HepG2 (cell line): ENCODE measurements at regions not wholly inside any gene's neighbourhood (a gene's known extent, or its start where the extent isn't known, plus 50 kb on each side); places are given as distances from the start of the nearest gene placed in this dataset.

ENCODE experiments used
- BORCS8-MEF2B ChIP-seq: sonication (generic); formaldehyde crosslinking; IDR thresholded peaks from 2 replicates; pipeline ENCODE4 v1.8.0; 2022; ENCODE audit warnings: mild to moderate bottlenecking, missing genetic modification reagents
- CBX5 ChIP-seq: sonication (generic); formaldehyde crosslinking; IDR thresholded peaks from 2 replicates; pipeline ENCODE4 v1.4.0; 2020; ENCODE audit warnings: missing genetic modification reagents, borderline replicate concordance
- CENPX ChIP-seq: sonication (generic); formaldehyde crosslinking; IDR thresholded peaks from 2 replicates; pipeline ENCODE4 v1.9.0; 2021; ENCODE audit warnings: mild to moderate bottlenecking, missing genetic modification reagents, moderate library complexity
- FOXO4 ChIP-seq: sonication (generic); formaldehyde crosslinking; conservative IDR thresholded peaks from 2 replicates; pipeline ENCODE4 v1.8.1; 2023; ENCODE audit warnings: missing genetic modification reagents
- KLF13 ChIP-seq: sonication (generic); formaldehyde crosslinking; IDR thresholded peaks from 2 replicates; pipeline ENCODE4 v1.4.0; 2020; ENCODE audit warnings: mild to moderate bottlenecking, missing genetic modification reagents
- NRL ChIP-seq: sonication (generic); formaldehyde crosslinking; IDR thresholded peaks from 2 replicates; pipeline ENCODE4 v1.5.0; 2020; ENCODE audit warnings: missing genetic modification reagents, mild to moderate bottlenecking, moderate library complexity, borderline replicate concordance
- POGK ChIP-seq: sonication (generic); formaldehyde crosslinking; conservative IDR thresholded peaks from 2 replicates; pipeline ENCODE4 v1.8.0; 2022; ENCODE audit warnings: mild to moderate bottlenecking, moderate library complexity, missing genetic modification reagents
- POLR2A ChIP-seq, 2 experiments: IDR thresholded peaks; 2 replicates each; pipeline ENCODE4 v1.6.1; 2011; ENCODE audit warnings: low read depth in 2 of 2, low read length in 2 of 2, mild to moderate bottlenecking in 1 of 2, moderate library complexity in 1 of 2; ENCODE audit not compliant: insufficient read depth in 1 of 2
- RXRA ChIP-seq: sonication (generic); formaldehyde crosslinking; IDR thresholded peaks from 2 replicates; pipeline ENCODE4 v1.5.1; 2020; ENCODE audit warnings: missing genetic modification reagents
- RXRB ChIP-seq: IDR thresholded peaks from 2 replicates; pipeline ENCODE4 v1.6.1; 2016; ENCODE audit warnings: borderline replicate concordance, missing genetic modification reagents, missing compliant biosample characterization
- SNRNP70 ChIP-seq: fragments of 200-400 bp; formaldehyde crosslinking; IDR thresholded peaks from 2 replicates; pipeline ENCODE4 v1.6.1; 2017; ENCODE audit warnings: mild to moderate bottlenecking, low read depth, low read length, moderate library complexity
- ZBTB7B ChIP-seq: sonication (generic); formaldehyde crosslinking; IDR thresholded peaks from 2 replicates; pipeline ENCODE4 v1.4.0; 2020; ENCODE audit warnings: missing genetic modification reagents
- ZFAT ChIP-seq: sonication (generic); formaldehyde crosslinking; conservative IDR thresholded peaks from 2 replicates; pipeline ENCODE4 v1.8.1; 2023; ENCODE audit warnings: missing genetic modification reagents, inconsistent platforms
- ZKSCAN8 ChIP-seq: IDR thresholded peaks from 2 replicates; pipeline ENCODE4 v1.6.1; 2016; ENCODE audit warnings: borderline replicate concordance, missing genetic modification reagents, missing compliant biosample characterization
- ZNF234 ChIP-seq: sonication (generic); formaldehyde crosslinking; conservative IDR thresholded peaks from 2 replicates; pipeline ENCODE4 v1.5.1; 2020; ENCODE audit warnings: mild to moderate bottlenecking, missing genetic modification reagents
- ZNF446 ChIP-seq: sonication (generic); formaldehyde crosslinking; IDR thresholded peaks from 2 replicates; pipeline ENCODE4 v1.5.0; 2020; ENCODE audit warnings: mild to moderate bottlenecking, missing genetic modification reagents
- ZNF572 ChIP-seq: sonication (generic); formaldehyde crosslinking; IDR thresholded peaks from 2 replicates; pipeline ENCODE4 v1.5.1; 2020; ENCODE audit warnings: mild to moderate bottlenecking, missing genetic modification reagents
- ZNF580 ChIP-seq: IDR thresholded peaks from 2 replicates; pipeline ENCODE4 v1.6.1; 2016; ENCODE audit warnings: low read depth, borderline replicate concordance
- TF ChIP-seq, protein P1 (sequence below): sonication (generic); formaldehyde crosslinking; IDR thresholded peaks from 2 replicates; pipeline ENCODE4 v1.4.0; 2020; ENCODE audit warnings: mild to moderate bottlenecking, missing genetic modification reagents
- TF ChIP-seq, protein P2 (sequence below): sonication (generic); formaldehyde crosslinking; IDR thresholded peaks from 2 replicates; pipeline ENCODE4 v1.5.0; 2020; ENCODE audit warnings: mild to moderate bottlenecking, missing genetic modification reagents, borderline replicate concordance
- TF ChIP-seq, protein P3 (sequence below): sonication (generic); formaldehyde crosslinking; conservative IDR thresholded peaks from 2 replicates; pipeline ENCODE4 v1.4.0; 2020; ENCODE audit warnings: missing genetic modification reagents
- TF ChIP-seq, protein P4 (sequence below): sonication (generic); formaldehyde crosslinking; IDR thresholded peaks from 2 replicates; pipeline ENCODE4 v1.4.0; 2020; ENCODE audit warnings: missing genetic modification reagents; ENCODE audit errors: not compliant biosample characterization

GRCh38 chr14:100660498-100660881 is 66.2 kb upstream of the DLK1 start (continued):
- TF ChIP-seq, protein P1, sequence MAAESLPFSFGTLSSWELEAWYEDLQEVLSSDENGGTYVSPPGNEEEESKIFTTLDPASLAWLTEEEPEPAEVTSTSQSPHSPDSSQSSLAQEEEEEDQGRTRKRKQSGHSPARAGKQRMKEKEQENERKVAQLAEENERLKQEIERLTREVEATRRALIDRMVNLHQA (CRISPR knock-in tag) = no peak
- TF ChIP-seq KLF13 (CRISPR knock-in tag) (no peak), FOXO4 (no peak), ZFAT (no peak), RXRA (CRISPR knock-in tag) (peak; percentile 98), CENPX (CRISPR knock-in tag) (no peak), ZNF234 (CRISPR knock-in tag) (no peak), POLR2A (IDR thresholded peaks at IDR 0.05; ENCODE audit: insufficient read depth in 1 of 2, low read depth in 2 of 2, low read length in 2 of 2) (no peak), ZKSCAN8 (CRISPR knock-in tag) (no peak), SNRNP70 (no peak), ZNF572 (CRISPR knock-in tag) (no peak), ZNF580 (CRISPR knock-in tag) (0 out of 2 replicates have a peak, but pooled peaks have one; percentile 45), ZNF446 (CRISPR knock-in tag) (no peak), CBX5 (no peak), NRL (CRISPR knock-in tag) (no peak), BORCS8-MEF2B (CRISPR knock-in tag) (peak; percentile 57; the same call in 1 of the 2 replicates), RXRB (CRISPR knock-in tag) (peak; percentile 96), POGK (no peak), ZBTB7B (CRISPR knock-in tag) (peak; percentile 64)
- TF ChIP-seq, protein P2, sequence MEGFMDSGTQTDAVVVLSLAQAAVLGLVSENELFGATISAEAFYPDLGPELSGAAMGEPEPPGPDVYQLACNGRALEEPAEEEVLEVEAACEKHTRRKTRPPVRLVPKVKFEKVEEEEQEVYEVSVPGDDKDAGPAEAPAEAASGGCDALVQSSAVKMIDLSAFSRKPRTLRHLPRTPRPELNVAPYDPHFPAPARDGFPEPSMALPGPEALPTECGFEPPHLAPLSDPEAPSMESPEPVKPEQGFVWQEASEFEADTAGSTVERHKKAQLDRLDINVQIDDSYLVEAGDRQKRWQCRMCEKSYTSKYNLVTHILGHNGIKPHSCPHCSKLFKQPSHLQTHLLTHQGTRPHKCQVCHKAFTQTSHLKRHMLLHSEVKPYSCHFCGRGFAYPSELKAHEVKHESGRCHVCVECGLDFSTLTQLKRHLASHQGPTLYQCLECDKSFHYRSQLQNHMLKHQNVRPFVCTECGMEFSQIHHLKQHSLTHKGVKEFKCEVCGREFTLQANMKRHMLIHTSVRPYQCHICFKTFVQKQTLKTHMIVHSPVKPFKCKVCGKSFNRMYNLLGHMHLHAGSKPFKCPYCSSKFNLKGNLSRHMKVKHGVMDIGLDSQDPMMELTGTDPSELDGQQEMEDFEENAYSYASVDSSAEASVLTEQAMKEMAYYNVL = 0 out of 2 replicates have a peak, but pooled peaks have one; percentile 19
- TF ChIP-seq, protein P3, sequence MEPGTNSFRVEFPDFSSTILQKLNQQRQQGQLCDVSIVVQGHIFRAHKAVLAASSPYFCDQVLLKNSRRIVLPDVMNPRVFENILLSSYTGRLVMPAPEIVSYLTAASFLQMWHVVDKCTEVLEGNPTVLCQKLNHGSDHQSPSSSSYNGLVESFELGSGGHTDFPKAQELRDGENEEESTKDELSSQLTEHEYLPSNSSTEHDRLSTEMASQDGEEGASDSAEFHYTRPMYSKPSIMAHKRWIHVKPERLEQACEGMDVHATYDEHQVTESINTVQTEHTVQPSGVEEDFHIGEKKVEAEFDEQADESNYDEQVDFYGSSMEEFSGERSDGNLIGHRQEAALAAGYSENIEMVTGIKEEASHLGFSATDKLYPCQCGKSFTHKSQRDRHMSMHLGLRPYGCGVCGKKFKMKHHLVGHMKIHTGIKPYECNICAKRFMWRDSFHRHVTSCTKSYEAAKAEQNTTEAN = no peak
- TF ChIP-seq, protein P4, sequence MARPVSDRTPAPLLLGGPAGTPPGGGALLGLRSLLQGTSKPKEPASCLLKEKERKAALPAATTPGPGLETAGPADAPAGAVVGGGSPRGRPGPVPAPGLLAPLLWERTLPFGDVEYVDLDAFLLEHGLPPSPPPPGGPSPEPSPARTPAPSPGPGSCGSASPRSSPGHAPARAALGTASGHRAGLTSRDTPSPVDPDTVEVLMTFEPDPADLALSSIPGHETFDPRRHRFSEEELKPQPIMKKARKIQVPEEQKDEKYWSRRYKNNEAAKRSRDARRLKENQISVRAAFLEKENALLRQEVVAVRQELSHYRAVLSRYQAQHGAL = no peak
